Activated CD8-positive, alpha-beta memory T cell treated with anti-CD3 and anti-CD28 coated beads, Interleukin-2, amount 50 U/mL, for 24 hours (primary cell): ENCODE measurements at regions not wholly inside any gene's neighbourhood (a gene's known extent, or its start where the extent isn't known, plus 50 kb on each side); places are given as distances from the start of the nearest gene placed in this dataset.

Experiments
- DNase-seq: peaks from one replicate; pipeline ENCODE4 v3.0.0-alpha.2; 2020; ENCODE audit errors: extremely low read depth

DNA sequence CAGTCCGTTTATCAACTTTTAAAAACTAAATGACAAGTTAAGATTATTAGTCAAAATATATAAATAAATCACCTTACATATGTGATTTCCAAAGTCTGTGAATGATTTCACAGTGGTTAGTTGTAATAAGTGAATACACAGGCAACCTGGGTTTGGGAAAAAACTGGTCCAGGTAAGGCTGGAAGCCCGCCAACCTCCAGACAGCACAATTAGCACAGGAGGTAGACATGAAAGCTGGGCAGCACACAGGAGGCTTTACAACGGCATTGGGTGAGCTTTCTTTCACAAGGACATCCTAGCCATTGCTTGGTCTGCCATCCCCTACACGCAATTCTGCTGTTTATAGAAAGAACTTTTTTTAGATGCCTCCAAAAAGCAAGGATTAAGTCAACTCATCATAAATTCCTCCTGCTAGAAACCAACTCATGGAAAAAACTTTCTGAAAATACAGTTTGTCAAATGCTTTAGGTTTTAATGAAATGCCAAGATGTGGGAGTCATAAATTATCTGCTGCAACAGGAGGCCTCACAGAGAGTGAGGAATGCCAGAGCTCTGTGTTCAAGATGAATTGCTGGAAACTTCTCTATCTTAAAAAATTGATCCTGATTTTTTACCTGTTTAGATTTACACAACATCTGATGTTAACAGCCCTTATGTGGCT, 346.8 kb upstream of the NFE2L3 start:
- no peak for DNase-seq

DNA sequence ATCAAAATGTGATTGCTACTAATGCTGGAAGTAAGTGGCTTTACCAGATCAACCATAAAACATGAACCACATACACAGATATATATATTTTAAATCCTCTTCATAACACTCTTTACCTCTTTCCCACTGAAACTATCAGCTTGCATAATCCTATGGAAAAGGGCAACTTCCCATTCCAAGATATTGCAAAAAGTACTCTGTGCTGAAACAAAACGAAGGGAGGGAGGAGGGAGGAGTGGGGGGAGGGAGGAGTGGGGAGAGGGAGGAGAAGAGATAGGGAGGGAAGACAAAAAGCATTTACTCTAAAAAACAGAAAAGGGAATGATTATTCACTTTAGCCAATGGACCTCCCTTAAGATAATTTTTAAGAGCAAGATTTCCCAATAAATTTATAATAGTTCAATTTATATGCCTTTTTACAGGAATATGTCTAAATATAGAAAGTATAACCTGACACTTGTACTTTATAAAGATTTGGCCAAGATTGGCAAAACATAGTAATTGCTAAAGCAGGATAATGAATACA, 344.8 kb upstream of the NFE2L3 start:
- no peak for DNase-seq

GRCh38 chr7:25809441-25809840, 342.6 kb upstream of the NFE2L3 start:
- no peak for DNase-seq

DNA sequence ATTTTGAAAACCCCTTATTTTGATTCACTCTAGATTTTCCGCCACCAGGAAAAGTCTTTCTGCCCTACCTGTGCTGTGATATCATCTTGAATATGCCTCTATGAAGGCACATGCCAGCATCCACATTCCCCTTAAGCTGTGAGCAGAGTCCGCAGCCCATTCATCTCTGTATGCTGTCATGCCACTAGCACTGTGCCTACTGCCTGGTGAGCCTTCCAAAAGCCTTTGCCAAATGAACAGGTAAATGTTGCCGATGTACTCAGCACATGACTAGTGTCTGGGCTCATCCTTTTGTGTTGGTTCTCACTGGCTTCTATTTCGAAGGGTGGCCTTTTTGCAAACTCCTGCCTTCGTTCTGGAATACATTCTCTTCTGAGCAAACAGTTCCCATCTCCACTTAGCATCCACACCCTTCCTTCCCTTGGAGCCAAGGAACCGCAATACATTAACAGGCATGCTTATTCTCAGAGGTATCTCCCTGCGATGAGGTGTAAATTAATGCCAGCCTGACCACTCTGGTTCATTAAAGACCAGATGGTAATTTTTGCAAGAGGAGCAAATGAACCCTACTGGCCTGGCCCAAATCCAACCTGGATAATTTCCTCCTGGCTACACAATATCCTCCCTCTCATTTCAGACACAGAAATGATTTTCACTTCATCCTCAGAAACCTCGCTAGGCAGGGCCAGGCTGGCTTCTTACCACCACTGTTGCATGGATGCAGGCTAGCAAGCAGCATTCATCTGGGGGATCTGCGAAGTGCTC, 339.7 kb upstream of the NFE2L3 start:
- DNase-seq = no peak

- DNase-seq = no peak
Observed at GRCh38 chr7:25813381-25813780, 338.6 kb upstream of the NFE2L3 start.

DNA sequence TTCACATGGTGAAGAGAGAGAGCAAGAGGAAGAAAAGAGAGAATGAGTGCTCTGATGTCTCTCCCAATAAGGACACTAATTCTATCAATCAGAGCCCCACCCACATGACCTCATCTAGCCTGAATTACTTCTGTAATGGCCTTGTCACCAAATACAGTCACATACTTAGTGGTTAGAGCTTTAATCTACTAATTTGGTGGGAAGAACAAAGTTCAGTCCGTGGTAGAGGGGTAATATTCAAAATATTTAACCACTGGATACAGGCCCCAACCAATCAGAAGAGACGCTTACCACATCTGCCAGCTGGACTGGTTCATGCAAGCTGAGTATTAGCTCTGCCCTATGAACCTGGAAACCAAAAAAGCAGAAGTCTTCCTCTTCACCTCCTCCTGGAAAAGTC, 336.3 kb upstream of the NFE2L3 start:
- DNase-seq = no peak

- no peak for DNase-seq
Observed at GRCh38 chr7:25820432-25821040, 331.5 kb upstream of the NFE2L3 start.

DNA sequence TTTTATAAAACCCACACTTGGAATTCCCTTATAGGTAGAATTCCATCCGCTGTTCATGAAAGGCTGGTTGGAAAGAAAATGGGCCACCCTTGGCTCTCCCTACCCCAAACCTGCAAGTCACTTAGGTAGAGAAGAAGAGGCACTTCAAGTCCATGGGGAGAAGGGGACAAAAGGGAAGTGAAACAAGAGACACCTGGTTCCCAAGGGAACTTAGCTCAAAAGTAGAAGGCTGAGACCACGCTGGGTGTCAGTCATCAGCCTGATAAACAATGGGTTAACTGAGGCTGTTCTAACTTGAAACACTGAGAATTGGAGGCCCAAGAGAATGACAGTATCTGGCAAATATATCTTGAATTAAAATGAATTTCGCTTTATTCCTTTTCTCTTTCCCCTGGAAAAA, 330.8 kb upstream of the NFE2L3 start:
- DNase-seq = no peak

DNA sequence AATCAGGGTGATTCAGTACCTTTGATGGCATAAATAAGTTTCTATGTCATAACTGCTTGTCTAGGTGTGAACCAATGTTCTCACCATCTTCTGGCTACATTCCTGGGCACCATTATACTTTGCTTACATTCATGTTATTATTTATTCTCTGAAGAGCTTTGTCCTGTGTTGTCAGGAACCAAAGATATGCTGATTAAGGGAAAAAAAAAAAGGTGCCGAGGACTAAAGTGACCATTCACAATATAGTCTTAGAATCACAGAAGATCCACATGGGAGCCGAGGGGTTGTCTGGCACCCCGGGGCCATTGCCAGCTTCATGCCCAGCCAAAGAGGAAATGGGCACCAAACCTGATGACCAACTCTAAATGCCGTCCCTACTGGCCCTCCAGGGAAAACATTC, 329.2 kb upstream of the NFE2L3 start:
- no peak for DNase-seq

GRCh38 chr7:25823571-25823970, 328.4 kb upstream of the NFE2L3 start:
- DNase-seq = no peak

GRCh38 chr7:25828468-25828867, 323.5 kb upstream of the NFE2L3 start:
- no peak for DNase-seq

DNA sequence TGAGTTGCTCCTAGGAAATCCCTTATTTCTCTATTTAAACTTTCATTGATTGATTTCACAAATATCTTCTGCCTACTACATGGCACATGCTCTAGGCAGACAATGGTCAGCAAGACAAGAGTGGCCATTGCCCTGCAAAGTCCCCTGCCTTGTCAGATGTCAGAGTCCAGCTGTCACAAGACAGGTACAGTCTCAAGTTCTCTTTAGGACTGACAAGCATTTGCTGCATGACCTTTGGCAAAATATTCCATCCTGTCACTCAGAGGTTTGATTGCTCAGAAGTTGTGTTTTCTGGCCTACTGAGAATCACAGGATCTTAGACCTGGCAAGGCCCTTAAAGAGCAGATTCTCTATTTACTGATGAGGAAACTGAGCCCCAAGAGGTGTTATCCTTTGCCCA, 322.3 kb upstream of the NFE2L3 start:
- DNase-seq = no peak

- no peak for DNase-seq
Observed at GRCh38 chr7:25830215-25830614, 321.8 kb upstream of the NFE2L3 start.

- no peak for DNase-seq
Observed at GRCh38 chr7:25831062-25831691, 320.8 kb upstream of the NFE2L3 start.

DNA sequence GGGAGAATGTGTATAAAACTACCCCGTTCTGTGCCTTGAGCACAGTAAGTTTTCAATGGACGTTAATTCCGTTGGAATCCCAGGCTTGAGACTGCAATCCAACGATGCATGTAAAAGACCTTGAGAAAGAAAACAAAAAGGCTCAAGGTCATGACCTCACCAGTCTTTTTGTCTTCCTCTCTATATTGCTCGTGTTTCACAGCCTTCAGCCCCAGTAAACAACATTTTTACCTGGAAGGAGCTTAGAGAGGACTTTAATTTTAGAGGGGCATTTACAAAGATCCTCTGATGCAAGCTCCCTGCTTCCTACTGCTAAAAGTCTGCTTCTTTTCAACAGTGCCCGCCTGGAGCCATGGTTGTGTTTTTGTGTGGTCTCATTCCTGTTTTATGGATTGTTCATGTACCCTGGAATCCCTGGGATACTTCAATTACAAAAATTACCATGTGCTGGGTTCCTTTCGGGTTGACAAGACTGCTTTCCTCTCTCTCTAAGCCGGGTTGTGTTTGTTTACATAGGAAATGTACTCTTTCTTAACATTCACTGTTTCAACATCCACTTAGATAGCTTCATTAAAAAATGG, 320.1 kb upstream of the NFE2L3 start:
- DNase-seq = no peak

DNA sequence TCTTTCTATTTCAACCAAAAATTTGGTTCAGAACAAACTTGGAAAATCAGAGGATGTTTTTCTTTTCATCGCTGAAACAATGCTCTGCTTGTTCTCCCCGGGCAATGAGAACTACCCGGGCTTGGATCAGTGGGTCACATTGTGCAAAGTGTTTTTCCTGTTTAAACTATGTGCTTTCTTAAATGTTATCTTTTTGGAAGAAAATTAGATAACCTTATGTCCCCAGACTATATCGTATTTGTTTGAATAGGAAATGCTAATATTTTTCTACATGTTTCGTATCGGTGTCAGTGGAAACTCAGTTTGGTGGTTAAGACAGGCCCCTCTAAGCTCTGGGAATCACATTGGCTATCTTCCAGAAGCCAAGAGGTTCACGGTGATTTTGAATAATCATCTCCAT, 319.5 kb upstream of the NFE2L3 start:
- DNase-seq = no peak

- DNase-seq = no peak
Observed at GRCh38 chr7:25832929-25833328, 319.1 kb upstream of the NFE2L3 start.

DNA sequence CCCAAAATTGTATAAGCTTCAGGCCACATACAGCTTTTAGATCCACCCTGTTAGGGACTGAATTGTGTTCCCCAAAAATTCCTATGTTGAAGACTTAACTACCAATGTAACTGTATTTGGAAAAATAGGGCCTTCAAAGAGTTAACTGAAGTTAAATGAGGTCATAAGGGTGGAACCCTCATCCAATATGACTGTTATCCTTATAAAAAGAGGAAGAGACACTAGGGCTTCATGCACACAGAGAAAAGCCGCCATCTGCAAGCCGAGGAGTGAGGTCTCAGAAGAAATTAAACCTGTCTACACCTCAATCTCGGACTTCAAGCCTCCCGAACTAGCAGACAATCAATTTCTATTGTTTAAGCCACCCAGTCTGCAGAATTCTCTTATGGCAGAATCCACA, 317.9 kb upstream of the NFE2L3 start:
- DNase-seq = no peak

DNA sequence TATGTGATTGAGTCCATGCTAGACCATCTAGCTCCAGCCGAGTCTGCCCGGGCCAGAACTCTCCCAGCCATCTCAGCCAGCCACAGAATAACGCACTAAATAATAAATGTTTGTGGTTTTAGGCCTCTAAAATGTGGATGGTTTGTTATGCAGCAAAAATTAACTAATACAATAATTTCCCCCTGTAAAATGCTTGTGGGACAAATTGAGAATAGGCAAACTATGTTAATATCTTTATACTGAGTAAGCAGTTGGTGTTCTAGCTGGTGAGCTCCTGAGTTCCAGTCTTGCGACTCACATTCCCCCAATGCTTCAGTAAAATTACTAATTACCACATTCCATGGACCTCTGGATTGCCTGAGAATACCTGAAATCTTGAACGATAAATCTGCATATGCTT, 316.8 kb upstream of the NFE2L3 start:
- DNase-seq = no peak

GRCh38 chr7:25839084-25839769, 312.8 kb upstream of the NFE2L3 start:
- DNase-seq = no peak

- DNase-seq = no peak
Observed at GRCh38 chr7:25840209-25840792, 311.7 kb upstream of the NFE2L3 start.
